ENCODE measurements at regions not wholly inside any gene's neighbourhood (a gene's known extent, or its start where the extent isn't known, plus 50 kb on each side); places are given as distances from the start of the nearest gene placed in this dataset.

GRCh38 chr5:120160124-120160895 is 303.8 kb upstream of the PRR16 start:
- H4K20me1 ChIP-seq (ENCODE audit: insufficient read depth, low read length), result no peaks in the 10 kb centered on the region
- ChIA-PET CTCF (ENCODE audit: unreplicated experiment) (no interaction called here), POLR2A (interaction anchor here (0.6 to 0.7 kb wide), 2 partner anchors 39 to 93 kb away, joined by 3 read pairs; no protein-coding TSS in a partner anchor)
- no peaks in the 10 kb centered on the region for H3K9me2 ChIP-seq (ENCODE audit: insufficient read depth, low read length)
- intact Hi-C loops (cut with micrococcal nuclease; ENCODE audit: unreplicated experiment), result no loop called here
- no peak overlapping the region for H3K27ac ChIP-seq (ENCODE audit: low read depth, low read length, poor library complexity, severe bottlenecking)
- no peaks in the 10 kb centered on the region for H3K9me3 ChIP-seq (ENCODE audit: low read length)
- H3K4me2 ChIP-seq (ENCODE audit: low read length), result no peak overlapping the region
- H2AFZ ChIP-seq (ENCODE audit: low read length), result no peak overlapping the region
- no peaks in the 10 kb centered on the region for H3K79me2 ChIP-seq (ENCODE audit: insufficient read depth, low read depth, low read length)
- BruUV-seq (replicated peaks), result no TSS peak
- H3K4me1 ChIP-seq (ENCODE audit: insufficient read depth, low read length, poor library complexity, severe bottlenecking), result no peaks in the 10 kb centered on the region
- H3K4me3 ChIP-seq (ENCODE audit: low read depth, low read length, poor library complexity, severe bottlenecking), result no peak overlapping the region
- H3K36me3 ChIP-seq (ENCODE audit: insufficient read depth, low read length), result no peaks in the 10 kb centered on the region
- no peak for DNase-seq (ENCODE audit: low spot score)
- no peak for TF ChIP-seq EZH2phosphoT487 (IDR thresholded peaks at IDR 0.05; ENCODE audit: borderline replicate concordance, low read depth, low read length)
- no peak for TF ChIP-seq CTCF (conservative IDR thresholded peaks at IDR 0.05; ENCODE audit: low read length)

- TF ChIP-seq CTCF (conservative IDR thresholded peaks at IDR 0.05; ENCODE audit: low read length) (no peak), EZH2phosphoT487 (IDR thresholded peaks at IDR 0.05; ENCODE audit: borderline replicate concordance, low read depth, low read length) (no peak)
- Histone ChIP-seq H3K79me2 (ENCODE audit: insufficient read depth, low read depth, low read length) (no peaks in the 10 kb centered on the region), H3K4me3 (ENCODE audit: low read depth, low read length, poor library complexity, severe bottlenecking) (no peak overlapping the region), H3K9me3 (ENCODE audit: low read length) (no peaks in the 10 kb centered on the region), H3K9me2 (ENCODE audit: insufficient read depth, low read length) (no peaks in the 10 kb centered on the region), H3K27ac (ENCODE audit: low read depth, low read length, poor library complexity, severe bottlenecking) (no peak overlapping the region), H3K4me2 (ENCODE audit: low read length) (no peak overlapping the region), H3K4me1 (ENCODE audit: insufficient read depth, low read length, poor library complexity, severe bottlenecking) (no peaks in the 10 kb centered on the region), H3K36me3 (ENCODE audit: insufficient read depth, low read length) (no peaks in the 10 kb centered on the region), H2AFZ (ENCODE audit: low read length) (no peak overlapping the region), H4K20me1 (ENCODE audit: insufficient read depth, low read length) (no peaks in the 10 kb centered on the region)
- CTCF ChIA-PET (ENCODE audit: unreplicated experiment), result no interaction called here
- POLR2A ChIA-PET, result interaction anchor here (0.5 to 0.7 kb wide), 2 partner anchors 37 to 271 kb away, joined by 3 to 5 read pairs; no protein-coding TSS in a partner anchor
- intact Hi-C loops (cut with micrococcal nuclease; ENCODE audit: unreplicated experiment), result no loop called here
- no peak for DNase-seq (ENCODE audit: low spot score)
- no TSS peak for BruUV-seq (replicated peaks)
Observed at GRCh38 chr5:120162321-120162720, 301.8 kb upstream of the PRR16 start.

- no peaks in the 10 kb centered on the region for H3K79me2 ChIP-seq (ENCODE audit: insufficient read depth, low read depth, low read length)
- H3K9me2 ChIP-seq (ENCODE audit: insufficient read depth, low read length), result no peaks in the 10 kb centered on the region
- CTCF ChIA-PET (ENCODE audit: unreplicated experiment), result no interaction called here
- intact Hi-C loops (cut with micrococcal nuclease; ENCODE audit: unreplicated experiment), result no loop called here
- H3K4me1 ChIP-seq (ENCODE audit: insufficient read depth, low read length, poor library complexity, severe bottlenecking), result no peaks in the 10 kb centered on the region
- TF ChIP-seq EZH2phosphoT487 (IDR thresholded peaks at IDR 0.05; ENCODE audit: borderline replicate concordance, low read depth, low read length), result no peak
- TF ChIP-seq CTCF (conservative IDR thresholded peaks at IDR 0.05; ENCODE audit: low read length), result no peak
- no peak overlapping the region for H3K4me3 ChIP-seq (ENCODE audit: low read depth, low read length, poor library complexity, severe bottlenecking)
- no peak overlapping the region for H2AFZ ChIP-seq (ENCODE audit: low read length)
- no peak overlapping the region for H3K27ac ChIP-seq (ENCODE audit: low read depth, low read length, poor library complexity, severe bottlenecking)
- H3K9me3 ChIP-seq (ENCODE audit: low read length), result no peaks in the 10 kb centered on the region
- POLR2A ChIA-PET, result no interaction called here
- H3K4me2 ChIP-seq (ENCODE audit: low read length), result no peak overlapping the region
- BruUV-seq (replicated peaks), result no TSS peak
- no peaks in the 10 kb centered on the region for H3K36me3 ChIP-seq (ENCODE audit: insufficient read depth, low read length)
- no peak for DNase-seq (ENCODE audit: low spot score)
- no peaks in the 10 kb centered on the region for H4K20me1 ChIP-seq (ENCODE audit: insufficient read depth, low read length)
Observed at GRCh38 chr5:120164037-120164436, 300.1 kb upstream of the PRR16 start.

Data from OCI-LY7 (cell line).